HepG2 (cell line): ENCODE measurements at regions not wholly inside any gene's neighbourhood (a gene's known extent, or its start where the extent isn't known, plus 50 kb on each side); places are given as distances from the start of the nearest gene placed in this dataset.

ENCODE experiments used
- ATAC-seq: fragments of 200-7000 bp; cut with Tn5 transposase; 3 replicates; pipeline ENCODE4 v1.9.1; 2020; ENCODE audit warnings: mild to moderate bottlenecking, moderate library complexity
- BruUV-seq: library from RNA; stranded (reverse); fragments of 400-500 nt; replicated peaks from 2 replicates; lab custom pipeline; 2021; lab: Mats Ljungman, UMichigan
- CTCF ChIA-PET: fragments of 300-600 bp; formaldehyde crosslinking; extraction: SDS; loops from one replicate; lab custom pipeline; 2021; ENCODE audit warnings: low total read pairs, inconsistent platforms, low intra/inter-chr PET ratio; lab: Yijun Ruan, JAX
- POLR2A ChIA-PET: fragments of 350-600 bp; sonication (Branson Sonifier 250); formaldehyde crosslinking; loops from one replicate; lab custom pipeline; 2020; ENCODE audit warnings: antibody characterized with exemption, inconsistent platforms; lab: Yijun Ruan, JAX
- DNase-seq: peaks from one replicate; pipeline ENCODE4 v3.0.0-alpha.2; 2015; ENCODE audit warnings: low spot score
- FAIRE-seq: peaks from 3 replicates; lab custom pipeline; 2011; peaks lifted over from hg19 to GRCh38; lab: Jason Lieb, UNC
- H2AFZ ChIP-seq: one replicate; pipeline ENCODE4 v1.6.1; 2011; ENCODE audit warnings: low read length, inconsistent platforms
- H3K27ac ChIP-seq: fragments of 300-600 bp; 3 replicates; pipeline ENCODE4 v1.8.0; 2011; ENCODE audit warnings: mixed run types, mild to moderate bottlenecking, mixed read lengths, low read length, inconsistent platforms; ENCODE audit not compliant: insufficient read depth; ENCODE audit errors: extremely low read length
- H3K27me3 ChIP-seq, 2 experiments: fragments of 200-600 bp in 1 of 2; 2 replicates in 1 of 2; 3 replicates in 1 of 2; pipeline versions ENCODE4 v1.6.0 to v1.8.0; 2011; ENCODE audit warnings: low read length in 2 of 2, mild to moderate bottlenecking in 2 of 2, moderate library complexity in 2 of 2, inconsistent platforms in 1 of 2; ENCODE audit not compliant: insufficient read depth in 2 of 2, control insufficient read depth in 1 of 2
- H3K36me3 ChIP-seq, 2 experiments: fragments of 200-600 bp in 1 of 2; replicated peaks in 1 of 2; 2 replicates in 1 of 2; 3 replicates in 1 of 2; pipeline versions ENCODE4 v1.5.1 to v1.8.0; 2011; ENCODE audit warnings: low read length in 2 of 2, inconsistent platforms in 1 of 2; ENCODE audit not compliant: insufficient read depth in 2 of 2, control insufficient read depth in 1 of 2
- H3K4me1 ChIP-seq: 2 replicates; pipeline ENCODE4 v1.5.1; 2012; ENCODE audit warnings: low read length, inconsistent platforms; ENCODE audit not compliant: insufficient read depth
- H3K4me2 ChIP-seq: 2 replicates; pipeline ENCODE4 v1.6.0; 2011; ENCODE audit warnings: low read depth, low read length, inconsistent platforms
- H3K4me3 ChIP-seq, 3 experiments: fragments of 200-600 bp in 1 of 3; sonication (generic), shearing (Covaris generic) in 1 of 3; replicated peaks in 1 of 3; 2 replicates each; pipeline ENCODE4 v1.5.1; 2011 to 2016; ENCODE audit warnings: low read length in 3 of 3, inconsistent platforms in 2 of 3, low read depth in 2 of 3, mild to moderate bottlenecking in 2 of 3, control low read depth in 1 of 3, mixed read lengths in 1 of 3; ENCODE audit not compliant: insufficient read depth in 1 of 3
- H3K79me2 ChIP-seq: one replicate; pipeline ENCODE4 v1.6.1; 2011; ENCODE audit warnings: low read length, inconsistent platforms; ENCODE audit not compliant: insufficient read depth
- H3K9ac ChIP-seq: 2 replicates; pipeline ENCODE4 v1.6.0; 2011; ENCODE audit warnings: mild to moderate bottlenecking, low read depth, low read length, inconsistent platforms; ENCODE audit not compliant: insufficient read depth
- H3K9me3 ChIP-seq: 2 replicates; pipeline ENCODE4 v1.5.1; 2012; ENCODE audit warnings: mild to moderate bottlenecking, low read length
- H4K20me1 ChIP-seq: 2 replicates; pipeline ENCODE4 v1.6.0; 2011; ENCODE audit warnings: inconsistent platforms, mild to moderate bottlenecking, low read length, moderate library complexity; ENCODE audit not compliant: insufficient read depth
- BCL6 ChIP-seq: IDR thresholded peaks from 2 replicates; pipeline ENCODE4 v1.6.1; 2016; ENCODE audit warnings: missing genetic modification reagents, missing compliant biosample characterization
- CBX5 ChIP-seq: sonication (generic); formaldehyde crosslinking; IDR thresholded peaks from 2 replicates; pipeline ENCODE4 v1.4.0; 2020; ENCODE audit warnings: missing genetic modification reagents, borderline replicate concordance
- E2F1 ChIP-seq: sonication (generic); formaldehyde crosslinking; IDR thresholded peaks from 2 replicates; pipeline ENCODE4 v1.5.0; 2020; ENCODE audit warnings: missing genetic modification reagents
- MEF2D ChIP-seq: sonication (generic); formaldehyde crosslinking; IDR thresholded peaks from 2 replicates; pipeline ENCODE4 v1.5.1; 2020; ENCODE audit warnings: mild to moderate bottlenecking, missing genetic modification reagents
- ZNF383 ChIP-seq: sonication (generic); formaldehyde crosslinking; IDR thresholded peaks from 2 replicates; pipeline ENCODE4 v1.4.0; 2020; ENCODE audit warnings: missing genetic modification reagents, mild to moderate bottlenecking, borderline replicate concordance
- ZNF740 ChIP-seq: sonication (generic); formaldehyde crosslinking; IDR thresholded peaks from 2 replicates; pipeline ENCODE4 v1.4.0; 2020; ENCODE audit warnings: missing genetic modification reagents
- WGBS: methylation state at CpG from one replicate; pipeline ENCODE4 v1.1.6; 2017; ENCODE audit warnings: low lambda C conversion rate; 5-methylcytosine and 5-hydroxymethylcytosine counted together
- in situ Hi-C: cut with HindIII; loops from 2 replicates; pipeline ENCODE4 v1.10.0; 2017; ENCODE audit warnings: low pct_unique_long_range_greater_than_20kb; ENCODE audit not compliant: extremely low pct_ligation_motif_present
- intact Hi-C: fragments of 100-400 bp; cut with micrococcal nuclease; formaldehyde crosslinking; loops from one replicate; pipeline ENCODE4 v1.10.0; 2022; ENCODE audit not compliant: unreplicated experiment
- TF ChIP-seq, protein P1 (sequence below): sonication (generic); formaldehyde crosslinking; conservative IDR thresholded peaks from 2 replicates; pipeline ENCODE4 v1.5.0; 2020; ENCODE audit warnings: missing genetic modification reagents

DNA sequence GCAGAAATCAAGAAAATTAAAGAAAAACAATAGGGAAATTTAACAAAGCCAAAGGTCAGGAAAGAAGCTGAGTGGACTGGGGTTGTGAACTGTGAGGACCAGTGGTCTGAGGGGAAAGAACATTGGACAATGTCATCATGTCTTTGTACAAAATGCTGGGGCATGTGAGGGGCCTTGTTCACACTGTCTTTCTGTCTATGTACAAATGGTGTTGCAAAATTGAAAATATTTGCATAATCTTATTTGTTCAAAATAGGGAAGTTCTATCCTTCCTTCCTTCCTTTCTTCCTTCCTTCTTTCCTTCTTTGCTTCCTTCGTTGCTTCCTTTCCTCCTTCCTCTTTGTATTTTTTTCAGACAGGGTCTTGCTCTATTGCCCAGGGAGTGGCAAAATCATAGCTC lies 79.2 kb upstream of the SCEL start:
- Histone ChIP-seq H3K27ac (no peak overlapping the region), H3K4me2 (no peak overlapping the region), H3K9me3 (no peaks in the 10 kb centered on the region), H3K9ac (no peak overlapping the region), H3K4me3 (no peak overlapping the region), H2AFZ (no peak overlapping the region)
- ChIA-PET CTCF (no interaction called here), POLR2A (no interaction called here)
- DNase-seq (no peak), ATAC-seq (no peak)
- BruUV-seq, result no TSS peak
- TF ChIP-seq ZNF740, result no peak
- TF ChIP-seq CBX5 (CRISPR knock-in tag), result no peak
- TF ChIP-seq E2F1 (CRISPR knock-in tag), result no peak
- no peak for TF ChIP-seq ZNF383
- TF ChIP-seq, protein P1, sequence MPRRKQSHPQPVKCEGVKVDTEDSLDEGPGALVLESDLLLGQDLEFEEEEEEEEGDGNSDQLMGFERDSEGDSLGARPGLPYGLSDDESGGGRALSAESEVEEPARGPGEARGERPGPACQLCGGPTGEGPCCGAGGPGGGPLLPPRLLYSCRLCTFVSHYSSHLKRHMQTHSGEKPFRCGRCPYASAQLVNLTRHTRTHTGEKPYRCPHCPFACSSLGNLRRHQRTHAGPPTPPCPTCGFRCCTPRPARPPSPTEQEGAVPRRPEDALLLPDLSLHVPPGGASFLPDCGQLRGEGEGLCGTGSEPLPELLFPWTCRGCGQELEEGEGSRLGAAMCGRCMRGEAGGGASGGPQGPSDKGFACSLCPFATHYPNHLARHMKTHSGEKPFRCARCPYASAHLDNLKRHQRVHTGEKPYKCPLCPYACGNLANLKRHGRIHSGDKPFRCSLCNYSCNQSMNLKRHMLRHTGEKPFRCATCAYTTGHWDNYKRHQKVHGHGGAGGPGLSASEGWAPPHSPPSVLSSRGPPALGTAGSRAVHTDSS, result no peak
- TF ChIP-seq MEF2D (CRISPR knock-in tag), result no peak
- TF ChIP-seq BCL6 (CRISPR knock-in tag), result no peak
- TF ChIP-seq, all 625 proteins: peak for 0
- intact Hi-C loops, result no loop called here
- in situ Hi-C loops, result no loop called here
- H3K27me3 ChIP-seq, result peaks cover 0 to 4% of the 10 kb centered on the region in 2 experiments; a peak in 1 of 5 replicates
- 0% methylated on average over 1 of the region's 1 CpG for WGBS
- H3K79me2 ChIP-seq, result no peaks in the 10 kb centered on the region
- H3K36me3 ChIP-seq, result no peaks in the 10 kb centered on the region
- no peak for FAIRE-seq
- no peaks in the 10 kb centered on the region for H3K4me1 ChIP-seq
- H4K20me1 ChIP-seq, result no peaks in the 10 kb centered on the region
